H1 (cell line): ENCODE measurements at regions not wholly inside any gene's neighbourhood (a gene's known extent, or its start where the extent isn't known, plus 50 kb on each side); places are given as distances from the start of the nearest gene placed in this dataset.

Source experiments
- BRCA1 ChIP-seq: IDR thresholded peaks from 2 replicates; pipeline ENCODE4 v1.6.1; 2012; ENCODE audit warnings: low read depth, low read length, improper control_type of control experiment
- CEBPB ChIP-seq: IDR thresholded peaks from 2 replicates; pipeline ENCODE4 v1.6.1; 2012; ENCODE audit warnings: low read depth, low read length
- CHD1 ChIP-seq: IDR thresholded peaks from 2 replicates; pipeline ENCODE4 v1.6.1; 2012; ENCODE audit warnings: low read depth, low read length, improper control_type of control experiment
- CHD2 ChIP-seq: IDR thresholded peaks from 2 replicates; pipeline ENCODE4 v1.6.1; 2012; ENCODE audit warnings: low read length, improper control_type of control experiment
- CTCF ChIP-seq, 3 experiments: IDR thresholded peaks; 1 replicate in 2 of 3; 2 replicates in 1 of 3; pipeline versions ENCODE4 v1.5.1 to v1.6.1; 2011; ENCODE audit warnings: low read length in 3 of 3, mild to moderate bottlenecking in 3 of 3, inconsistent platforms in 2 of 3, low read depth in 1 of 3, moderate library complexity in 1 of 3; ENCODE audit not compliant: insufficient read depth in 1 of 3; ENCODE audit errors: control extremely low read depth in 1 of 3
- EZH2 ChIP-seq: fragments of 200-600 bp; sonication (generic); IDR thresholded peaks from 2 replicates; pipeline ENCODE4 v1.7.1; 2012; ENCODE audit warnings: low read depth, mild to moderate bottlenecking, moderate library complexity, low read length, inconsistent platforms; ENCODE audit not compliant: severe bottlenecking
- GABPA ChIP-seq: IDR thresholded peaks from 2 replicates; pipeline ENCODE4 v1.6.1; 2011; ENCODE audit warnings: mild to moderate bottlenecking, low read length, moderate library complexity, borderline replicate concordance; ENCODE audit not compliant: insufficient read depth
- HDAC2 ChIP-seq, 2 experiments: fragments of 300-600 bp in 1 of 2; sonication (generic) in 1 of 2; IDR thresholded peaks; 2 replicates each; pipeline ENCODE4 v1.6.1; 2011 to 2012; ENCODE audit warnings: low read depth in 2 of 2, low read length in 2 of 2, mild to moderate bottlenecking in 2 of 2, moderate library complexity in 2 of 2, borderline replicate concordance in 1 of 2, inconsistent platforms in 1 of 2
- JUN ChIP-seq: IDR thresholded peaks from 2 replicates; pipeline ENCODE4 v1.6.1; 2011; ENCODE audit warnings: low read depth, mild to moderate bottlenecking, improper control_type of control experiment, low read length
- JUND ChIP-seq: IDR thresholded peaks from 2 replicates; pipeline ENCODE4 v1.6.1; 2011; ENCODE audit warnings: mild to moderate bottlenecking, improper control_type of control experiment, low read length
- POLR2A ChIP-seq, 2 experiments: IDR thresholded peaks; 1 replicate in 1 of 2; 2 replicates in 1 of 2; pipeline ENCODE4 v1.6.1; 2011; ENCODE audit warnings: low read depth in 2 of 2, low read length in 2 of 2, mild to moderate bottlenecking in 2 of 2; ENCODE audit errors: control extremely low read depth in 1 of 2
- RAD21 ChIP-seq, 2 experiments: IDR thresholded peaks in 1 of 2; conservative IDR thresholded peaks in 1 of 2; 2 replicates each; pipeline ENCODE4 v1.6.1; 2011; ENCODE audit warnings: low read depth in 2 of 2, low read length in 2 of 2, improper control_type of control experiment in 1 of 2, inconsistent platforms in 1 of 2, mild to moderate bottlenecking in 1 of 2, moderate library complexity in 1 of 2
- SP1 ChIP-seq: IDR thresholded peaks from 2 replicates; pipeline ENCODE4 v1.6.1; 2011; ENCODE audit warnings: low read depth, low read length

- TF ChIP-seq RAD21 (IDR thresholded peaks at IDR 0.05 in 1 of 2, conservative IDR thresholded peaks at IDR 0.05 in 1 of 2; ENCODE audit: low read depth in 2 of 2, low read length in 2 of 2) (no peak), CTCF (IDR thresholded peaks at IDR 0.05; ENCODE audit: control extremely low read depth in 1 of 3, insufficient read depth in 1 of 3, low read depth in 1 of 3, low read length in 3 of 3) (no peak), EZH2 (no peak), CHD1 (no peak), CEBPB (no peak), POLR2A (IDR thresholded peaks at IDR 0.05; ENCODE audit: control extremely low read depth in 1 of 2, low read depth in 2 of 2, low read length in 2 of 2) (no peak), BRCA1 (no peak), GABPA (no peak), JUND (no peak), CHD2 (no peak), JUN (no peak), HDAC2 (IDR thresholded peaks at IDR 0.05; ENCODE audit: borderline replicate concordance in 1 of 2, low read depth in 2 of 2, low read length in 2 of 2) (no peak), SP1 (no peak)
Observed at GRCh38 chr2:207240649-207241048, 74.9 kb upstream of the KLF7 start.
